CD4-positive, alpha-beta T cell treated with Interferon gamma for 1 hour (primary cell): ENCODE measurements at regions not wholly inside any gene's neighbourhood (a gene's known extent, or its start where the extent isn't known, plus 50 kb on each side); places are given as distances from the start of the nearest gene placed in this dataset.
"Not testable (repeated sequence)": the region's sequence is repeated elsewhere in the genome, so short reads cannot be mapped to it uniquely, and the experiment has no call there.

ENCODE experiments used
- DNase-seq: peaks from one replicate; pipeline ENCODE4 v3.0.0-alpha.2; 2020

DNA sequence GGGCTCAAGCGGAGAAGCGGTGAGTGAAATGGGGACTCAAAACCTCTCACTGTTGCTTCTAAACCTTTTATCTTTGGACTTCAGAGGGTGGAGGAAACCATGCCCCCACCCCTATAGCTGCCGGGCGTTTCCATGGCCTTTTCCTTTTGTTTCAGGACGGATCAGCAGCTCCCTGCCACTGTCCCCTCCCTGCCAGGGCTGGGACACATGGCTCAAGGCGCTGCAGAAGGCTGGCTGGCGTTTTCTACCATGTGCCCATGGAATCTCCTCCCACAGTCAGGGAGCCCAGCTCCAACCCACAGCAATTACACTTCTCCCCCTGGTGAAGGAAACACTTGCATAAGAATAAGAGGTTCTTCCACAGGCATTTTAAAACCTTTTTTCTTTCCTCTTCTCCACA lies 812.7 kb downstream of the PLA2G4A start:
- DNase-seq = no peak

DNA sequence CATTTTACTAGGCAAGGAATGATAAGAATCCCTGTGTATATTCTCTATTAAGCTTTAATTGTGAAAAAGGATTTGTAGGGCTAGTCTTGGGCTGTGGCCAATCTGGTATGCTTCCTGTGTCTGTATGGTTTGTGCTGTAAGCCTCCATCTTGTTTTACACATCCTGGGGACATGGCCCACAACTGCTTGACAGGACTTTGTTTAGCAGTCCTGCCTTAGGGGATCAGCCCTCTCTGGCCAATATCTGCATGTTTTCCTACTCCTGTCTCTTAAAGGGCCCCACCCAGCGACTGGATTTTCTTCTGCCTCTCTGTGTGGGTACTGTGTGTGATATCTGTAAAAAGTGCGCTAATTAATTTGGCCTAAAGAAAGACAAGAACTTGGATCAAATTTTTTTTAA lies 813.2 kb downstream of the PLA2G4A start:
- DNase-seq = no peak

DNA sequence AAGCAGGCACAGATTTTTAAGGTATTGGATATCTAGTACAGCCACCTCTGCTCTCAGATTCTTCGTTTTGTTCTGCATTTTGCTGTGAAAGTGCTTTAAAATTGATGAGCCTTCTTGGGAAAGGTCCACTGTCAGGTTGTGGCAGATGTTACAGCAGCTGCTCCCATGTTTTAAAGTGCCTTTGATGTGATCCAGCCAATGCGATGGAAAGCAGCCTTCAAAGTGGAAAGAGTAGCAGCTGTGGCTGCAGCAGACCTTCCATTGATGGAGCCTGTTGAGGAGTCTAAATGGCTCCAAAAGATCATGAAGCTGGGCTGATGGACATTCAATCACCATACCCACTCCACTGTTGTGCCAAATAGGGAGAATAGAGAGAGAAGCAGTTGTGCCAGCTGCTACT lies 816.9 kb downstream of the PLA2G4A start:
- DNase-seq = no peak

DNA sequence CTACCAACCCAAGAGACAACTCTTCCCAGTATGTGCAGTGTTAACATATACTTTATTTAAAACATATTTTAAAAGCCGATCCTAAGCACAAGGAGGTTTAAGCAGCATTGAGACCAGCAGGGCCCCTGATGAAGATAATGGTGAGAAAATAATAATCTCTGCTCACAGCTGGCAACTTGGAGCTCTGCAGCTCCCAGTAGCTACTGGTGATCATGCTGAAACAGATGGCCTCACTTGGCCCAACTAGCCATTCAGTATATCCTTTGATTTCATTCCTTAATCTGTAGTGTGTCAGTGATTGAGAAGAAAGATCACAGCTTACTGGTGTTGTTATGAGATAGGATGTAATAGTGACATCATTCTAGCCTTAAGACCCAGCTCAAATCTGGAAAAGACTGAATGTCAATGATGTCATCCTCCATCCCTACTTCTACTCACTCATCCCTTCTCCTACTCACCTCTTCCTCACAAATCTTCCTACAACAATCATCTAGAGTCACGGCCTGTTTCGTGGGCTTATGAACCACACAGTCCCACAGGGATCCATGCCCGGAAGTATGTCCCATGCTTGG lies 817.9 kb downstream of the PLA2G4A start:
- no peak for DNase-seq

DNA sequence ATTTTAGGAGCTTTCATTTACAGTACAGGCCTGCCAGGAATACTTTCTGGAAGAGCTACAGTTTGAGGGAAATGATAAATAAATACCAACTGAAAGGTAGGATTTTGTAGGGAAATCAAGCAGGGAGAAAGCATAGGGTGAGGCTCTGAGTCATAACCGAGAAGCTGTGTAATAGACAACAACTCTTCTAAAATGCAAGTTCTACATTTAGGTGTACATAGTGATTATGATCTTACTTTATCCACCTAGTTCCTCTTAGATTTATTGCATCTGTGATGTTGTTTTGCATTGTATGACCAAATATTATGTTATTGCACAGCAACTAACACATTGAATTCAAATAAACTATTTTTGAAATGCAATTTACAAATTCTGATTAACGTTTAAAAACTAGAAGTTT lies 819.3 kb downstream of the PLA2G4A start:
- no peak for DNase-seq

DNA sequence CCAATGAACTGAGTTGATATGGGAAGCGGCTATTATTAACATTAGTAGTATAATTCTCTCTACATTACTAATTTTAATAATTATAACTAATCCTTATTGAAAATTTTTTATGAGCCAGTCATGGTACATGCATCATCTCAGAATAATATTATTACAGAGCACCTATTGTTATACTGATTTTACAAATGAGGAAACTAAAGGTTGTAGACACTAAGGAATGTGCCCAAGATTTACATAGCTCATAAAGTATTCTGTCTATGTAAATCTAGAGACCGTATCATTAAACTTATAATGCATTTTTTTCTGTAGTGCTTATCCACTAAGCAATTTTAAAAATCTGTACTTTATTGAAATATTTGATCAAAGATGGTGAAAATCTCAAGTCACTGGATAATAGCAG lies 825.9 kb downstream of the PLA2G4A start:
- DNase-seq = no peak

DNA sequence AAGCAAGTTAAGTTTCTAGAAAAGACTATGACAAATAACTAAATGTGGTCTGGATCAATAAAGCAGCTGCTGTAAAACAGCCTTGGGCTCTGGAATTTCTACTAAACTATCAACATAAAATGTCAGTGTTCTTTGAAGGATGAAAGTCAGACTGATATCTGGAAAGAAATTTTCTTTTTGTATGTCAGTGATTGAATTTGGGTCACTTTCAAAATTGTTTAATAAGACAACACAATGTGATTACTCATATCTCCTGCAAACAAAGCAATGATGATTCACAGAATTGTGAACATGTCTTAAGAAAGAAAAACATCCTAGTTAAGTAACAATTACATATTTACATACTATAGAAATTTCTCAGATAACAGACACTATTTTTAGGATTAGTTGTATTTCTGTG lies 826.4 kb downstream of the PLA2G4A start:
- DNase-seq = no peak

DNA sequence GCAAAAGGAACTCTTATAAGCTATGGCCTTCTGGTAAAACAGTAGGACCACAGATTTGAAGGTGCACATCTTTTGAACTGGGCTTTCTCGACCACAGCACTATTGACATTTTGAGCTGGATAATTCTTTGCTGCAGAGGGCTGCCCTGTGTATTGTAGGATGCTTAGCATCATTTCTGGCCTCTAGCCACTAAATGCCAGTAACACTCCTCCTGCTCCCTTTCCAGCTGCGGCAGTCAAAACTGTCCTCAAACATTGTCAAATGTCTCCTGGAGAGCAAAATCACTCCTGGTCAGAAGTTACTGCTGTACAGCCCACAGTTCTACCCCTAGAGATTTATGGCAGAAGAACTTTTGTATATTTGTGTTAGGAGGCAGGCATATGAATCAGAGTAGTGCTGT lies 836.7 kb downstream of the PLA2G4A start:
- no peak for DNase-seq

DNA sequence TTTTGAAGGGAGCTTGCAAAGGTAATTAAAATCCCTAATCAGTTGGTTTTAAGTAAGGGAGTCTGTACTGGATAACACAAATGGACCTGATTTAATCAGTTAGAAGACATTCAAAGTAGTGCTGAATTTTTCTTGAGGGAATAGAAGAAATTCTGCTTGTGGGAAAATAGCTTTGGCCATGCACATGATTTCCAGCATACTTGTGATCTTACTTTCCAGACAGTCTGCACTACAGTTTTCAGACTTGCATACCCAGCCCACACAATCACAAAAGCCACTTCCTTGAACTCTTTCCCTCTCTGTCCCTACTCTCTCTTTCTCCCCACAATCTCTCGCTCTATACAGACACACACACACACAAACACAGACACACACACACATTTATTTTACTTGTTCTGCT lies 852.1 kb downstream of the PLA2G4A start:
- DNase-seq = no peak

DNA sequence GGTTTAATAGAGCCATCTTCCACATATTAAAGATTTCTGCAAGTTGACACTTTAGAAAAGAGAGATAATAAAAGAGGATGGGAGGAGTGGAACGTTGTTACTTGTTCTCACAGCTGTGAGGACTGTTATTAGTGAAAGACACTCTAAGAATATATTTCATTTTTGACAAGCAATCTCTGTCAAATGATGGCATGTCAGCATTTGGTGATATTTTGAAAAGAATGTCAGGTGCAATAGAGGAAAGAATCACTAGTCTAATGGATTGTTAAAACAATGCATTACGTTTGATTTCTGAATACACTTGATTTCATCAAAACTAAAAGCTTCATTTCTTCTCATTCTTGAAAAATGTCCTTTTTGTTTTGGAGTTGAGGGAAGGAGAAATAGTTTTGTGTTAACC lies 853.4 kb downstream of the PLA2G4A start:
- no peak for DNase-seq

DNA sequence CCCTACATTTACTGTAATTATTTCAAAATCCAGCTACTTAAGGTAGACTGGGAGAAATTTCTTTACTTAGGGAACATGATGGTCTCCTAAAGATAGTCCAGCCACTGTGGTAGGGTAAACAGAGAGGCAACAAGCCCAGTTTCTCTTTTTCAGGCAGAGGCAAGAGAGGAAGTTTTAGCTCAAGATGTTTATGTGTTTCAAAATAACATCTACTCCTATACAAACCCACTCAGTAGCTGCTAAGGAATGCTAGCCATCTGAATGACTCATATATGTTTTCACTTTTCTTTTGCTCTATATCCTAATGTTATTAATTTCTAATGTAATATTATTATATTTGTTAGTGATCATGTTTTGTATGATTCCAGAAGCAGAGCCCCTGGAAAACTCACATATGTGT lies 856.6 kb downstream of the PLA2G4A start:
- DNase-seq = no peak

DNA sequence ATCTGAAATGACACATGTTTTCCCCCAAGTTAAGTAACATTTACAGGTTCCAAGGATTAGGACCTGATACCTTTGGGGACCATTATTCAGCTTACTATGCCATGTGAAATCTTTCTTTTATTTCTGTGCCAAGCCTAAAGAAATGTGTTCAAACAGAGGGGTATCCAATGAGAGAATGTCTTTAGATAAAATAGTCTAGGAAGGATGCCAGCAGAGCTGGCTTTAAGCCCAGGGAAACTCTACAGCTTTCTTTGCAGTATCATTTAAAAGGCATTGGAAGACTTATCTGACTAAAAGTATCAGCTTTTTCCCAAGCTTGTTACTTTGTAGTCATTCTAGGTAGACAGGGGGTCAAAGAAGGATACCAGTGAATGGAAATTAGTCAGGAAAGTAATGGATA lies 860.4 kb downstream of the PLA2G4A start:
- no peak for DNase-seq

DNA sequence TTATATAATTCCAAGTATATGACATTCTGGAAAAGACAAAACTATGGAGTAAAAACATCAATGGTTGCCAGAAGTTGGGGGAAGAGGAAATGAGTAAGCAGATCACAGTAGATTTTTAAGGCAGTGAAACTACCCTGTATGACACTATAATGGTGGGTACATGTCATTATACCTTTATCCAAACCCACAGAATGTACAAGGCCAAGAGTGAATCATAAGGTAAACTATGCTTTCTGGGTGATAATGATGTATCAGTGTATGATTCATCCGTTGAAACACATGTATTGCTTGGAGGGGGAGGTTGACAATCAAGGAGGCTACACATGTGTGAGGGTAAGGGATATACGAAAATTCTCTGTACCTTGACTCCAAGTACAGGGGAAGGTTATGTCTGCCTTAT lies 862.7 kb downstream of the PLA2G4A start:
- DNase-seq = no peak

DNA sequence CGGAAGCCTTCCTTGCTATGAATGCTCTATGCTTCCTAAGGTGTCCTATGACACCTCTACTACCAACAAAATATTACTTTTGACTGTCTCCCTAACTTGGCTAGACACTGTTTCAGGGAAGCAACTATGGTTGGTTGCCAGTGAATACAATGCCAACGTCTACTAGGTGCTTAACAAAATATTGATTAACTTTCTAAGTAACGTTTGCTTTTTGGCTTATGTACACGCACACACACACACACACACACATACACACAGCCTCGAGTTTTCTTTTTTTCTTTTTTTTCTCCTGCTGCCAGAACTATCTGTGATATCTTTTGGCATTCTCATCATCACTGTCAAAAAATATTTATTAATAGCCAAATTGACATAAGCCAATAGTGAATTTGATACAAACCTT lies 864.0 kb downstream of the PLA2G4A start:
- no peak for DNase-seq

DNA sequence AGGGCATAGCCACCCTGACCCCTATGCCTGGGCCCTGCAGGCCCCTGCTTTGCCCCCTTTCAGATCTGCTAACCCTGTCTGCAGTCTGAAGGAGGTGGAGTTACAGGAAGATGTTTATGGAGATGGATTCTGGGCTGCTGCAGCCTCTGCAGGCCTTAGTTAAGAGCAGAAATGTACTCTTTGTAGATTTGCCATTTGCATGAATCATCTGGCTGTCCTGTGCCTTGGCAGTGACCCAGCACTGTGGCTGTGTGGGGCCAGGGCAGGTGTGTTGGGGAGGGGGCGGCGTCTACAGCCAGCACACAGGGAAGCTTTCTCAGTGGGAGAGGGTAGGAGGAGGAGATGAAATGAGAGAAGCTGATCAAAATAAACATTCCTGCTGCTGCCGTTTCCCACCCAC lies 867.3 kb downstream of the PLA2G4A start:
- DNase-seq = no peak

DNA sequence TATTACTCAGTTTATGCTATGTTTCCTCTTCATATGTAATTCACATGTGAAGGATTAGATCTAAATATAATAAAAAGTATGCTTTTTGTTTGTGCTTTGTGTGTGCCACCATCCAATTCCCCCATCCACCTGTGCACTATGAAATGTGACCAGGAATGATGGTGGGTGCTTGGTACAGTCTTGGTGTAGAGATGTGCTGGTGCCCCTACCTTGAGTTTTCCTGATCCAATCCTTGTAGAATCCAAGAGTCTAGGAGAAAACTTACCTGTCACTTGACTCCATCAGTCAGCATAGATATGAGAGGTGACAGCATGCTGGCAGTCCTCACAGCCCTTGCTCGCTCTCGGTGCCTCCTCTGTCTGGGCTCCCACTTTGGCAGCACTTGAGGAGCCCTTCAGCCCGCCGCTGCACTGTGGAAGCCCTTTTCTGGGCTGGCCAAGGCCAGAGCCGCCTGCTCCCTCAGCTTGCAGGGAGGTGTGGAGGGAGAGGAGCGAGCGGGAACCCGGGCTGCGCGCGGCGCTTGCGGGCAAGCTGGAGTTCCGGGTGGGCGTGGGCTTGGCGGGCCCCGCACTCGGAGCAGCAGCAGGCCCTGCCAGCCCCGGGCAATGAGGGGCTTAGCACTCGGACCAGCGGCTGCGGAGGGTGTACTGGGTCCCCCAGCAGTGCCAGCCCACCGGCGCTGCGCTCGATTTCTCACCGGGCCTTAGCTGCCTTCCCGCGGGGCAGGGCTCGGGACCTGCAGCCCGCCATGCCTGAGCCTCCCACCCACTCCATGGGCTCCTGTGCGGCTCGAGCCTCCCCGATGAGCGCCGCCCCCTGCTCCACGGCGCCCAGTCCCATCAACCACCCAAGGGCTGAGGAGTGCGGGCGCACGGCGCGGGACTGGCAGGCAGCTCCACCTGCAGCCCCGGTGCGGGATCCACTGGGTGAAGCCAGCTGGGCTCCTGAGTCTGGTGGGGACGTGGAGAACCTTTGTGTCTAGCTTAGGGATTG lies 874.7 kb downstream of the PLA2G4A start:
- DNase-seq = not testable (repeated sequence)

DNA sequence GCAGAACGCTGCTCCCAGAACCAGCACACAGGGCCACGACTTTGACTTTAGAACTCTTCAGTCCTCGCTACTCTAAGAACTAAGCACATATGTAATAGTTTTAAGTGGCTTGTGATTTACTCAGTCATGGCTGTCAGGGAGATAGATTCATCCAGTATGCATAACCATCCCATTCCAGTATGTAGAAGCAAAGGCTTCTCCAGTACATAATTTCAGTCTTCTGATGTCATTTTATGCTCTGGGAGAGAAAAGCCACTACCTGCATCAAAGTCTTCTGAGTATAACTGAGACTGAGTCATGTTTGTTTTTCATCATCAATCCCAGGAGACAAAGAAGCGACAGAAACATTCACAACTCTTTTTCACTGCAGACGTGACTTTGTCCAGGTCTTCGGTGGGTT lies 885.7 kb downstream of the PLA2G4A start:
- no peak for DNase-seq

DNA sequence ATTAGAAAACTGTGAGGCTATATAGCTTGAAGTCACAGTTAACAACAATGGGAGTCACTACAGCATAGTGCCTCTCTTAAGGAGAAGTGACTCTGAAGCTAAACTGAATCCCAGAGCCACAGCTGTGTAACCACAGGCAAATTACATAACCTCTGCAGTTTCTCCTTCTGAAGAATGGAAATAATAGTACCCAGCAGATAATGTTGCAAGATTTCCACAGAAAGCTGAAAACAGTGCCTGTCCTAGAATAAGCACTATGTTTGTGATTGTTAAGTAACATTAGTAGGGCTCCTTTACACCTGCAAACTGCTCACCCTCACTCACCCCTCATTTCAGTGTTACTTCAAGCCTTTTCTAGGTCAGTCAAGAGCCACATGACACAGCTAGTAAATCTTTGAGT lies 886.7 kb downstream of the PLA2G4A start:
- DNase-seq = no peak

DNA sequence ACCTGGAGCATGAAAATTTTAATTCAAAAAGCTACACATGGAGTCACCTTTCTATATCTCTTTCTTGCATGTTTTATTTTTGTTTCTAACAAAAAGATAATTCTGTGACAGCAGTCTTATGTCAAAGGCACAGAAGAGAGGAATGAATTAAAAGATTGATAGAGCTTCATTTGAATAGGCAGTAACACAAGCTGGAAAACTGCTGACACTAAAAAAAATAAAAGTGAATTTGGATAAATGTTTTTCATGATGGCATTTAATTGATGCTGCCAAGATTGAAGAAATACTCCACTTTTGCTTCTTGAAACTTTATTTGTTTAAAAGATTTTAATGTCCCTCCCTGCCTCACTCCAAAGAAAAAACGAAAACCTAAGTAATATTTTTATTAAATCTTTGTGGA lies 887.4 kb downstream of the PLA2G4A start:
- DNase-seq = no peak

DNA sequence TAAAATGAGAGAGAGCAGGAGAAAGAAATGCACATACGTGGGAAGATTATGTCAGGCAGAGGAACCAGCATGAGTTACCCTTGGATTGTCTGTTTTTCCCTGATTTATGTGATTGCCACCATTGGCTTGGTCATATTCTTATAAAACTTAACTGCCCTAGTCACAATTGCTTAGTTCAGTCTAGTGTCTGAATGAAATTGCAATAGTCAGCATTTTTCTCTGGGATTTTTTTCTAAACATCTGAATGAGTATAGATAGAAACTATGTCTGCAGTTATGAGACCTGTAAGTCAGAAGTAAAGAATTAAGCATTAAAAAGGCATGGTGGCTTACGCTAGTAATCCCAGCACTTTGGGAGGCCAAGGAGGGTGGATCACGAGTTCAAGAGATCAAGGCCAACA lies 889.8 kb downstream of the PLA2G4A start:
- DNase-seq = no peak

DNA sequence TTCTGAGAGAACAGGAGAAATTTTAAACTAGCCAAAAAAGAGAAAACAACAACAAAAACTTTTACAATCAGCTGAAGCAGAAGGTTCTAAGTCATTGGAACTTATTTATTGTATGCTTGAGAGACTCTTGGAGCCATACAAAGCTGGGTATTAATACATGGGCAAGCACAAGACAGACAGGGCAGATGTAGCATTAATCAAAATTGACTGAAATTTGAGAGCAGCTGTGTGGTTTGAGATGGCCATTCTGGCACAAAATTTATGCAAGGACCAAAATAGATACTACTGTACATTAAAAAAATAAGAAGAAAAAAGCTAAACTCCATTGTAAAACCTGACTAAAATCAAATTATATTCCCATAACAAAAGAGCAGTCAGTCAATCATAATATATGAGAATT lies 892.5 kb downstream of the PLA2G4A start:
- no peak for DNase-seq

DNA sequence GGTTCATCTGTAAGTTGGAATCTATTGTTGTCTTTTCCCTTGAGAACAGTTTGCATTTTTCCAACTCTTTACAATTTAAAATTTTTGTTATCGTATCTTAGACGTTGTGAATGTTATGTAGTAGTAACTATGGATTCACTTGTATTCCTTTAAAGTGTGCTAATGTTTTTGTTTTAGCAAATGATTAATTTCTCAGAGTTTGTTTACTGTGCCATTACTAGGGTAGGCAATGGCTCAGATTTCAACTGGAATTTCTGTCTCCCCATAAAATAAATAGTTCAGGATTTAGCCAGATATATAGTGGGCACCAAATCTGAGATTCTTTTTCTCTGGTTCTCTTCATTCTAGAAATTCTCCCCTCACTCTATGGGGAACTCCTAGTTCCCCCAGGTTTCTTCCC lies 896.5 kb downstream of the PLA2G4A start:
- no peak for DNase-seq

DNA sequence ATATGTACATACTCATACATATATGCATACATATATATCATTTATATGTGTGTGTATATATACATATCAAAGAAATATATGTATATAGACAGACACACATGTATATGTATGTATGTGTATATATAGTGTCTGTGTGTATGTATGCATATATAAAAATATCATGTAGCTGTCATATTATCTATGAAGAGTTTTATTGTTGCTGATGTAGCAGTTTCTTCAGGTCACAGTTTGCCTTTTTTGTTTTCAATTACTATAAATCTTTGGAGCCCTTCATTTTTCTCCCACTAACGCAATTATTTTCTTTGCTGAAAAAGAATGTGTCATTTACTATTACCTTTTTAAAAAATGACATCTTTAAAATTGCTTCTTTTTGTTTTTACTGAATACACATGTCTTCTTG lies 904.5 kb downstream of the PLA2G4A start:
- DNase-seq = no peak

DNA sequence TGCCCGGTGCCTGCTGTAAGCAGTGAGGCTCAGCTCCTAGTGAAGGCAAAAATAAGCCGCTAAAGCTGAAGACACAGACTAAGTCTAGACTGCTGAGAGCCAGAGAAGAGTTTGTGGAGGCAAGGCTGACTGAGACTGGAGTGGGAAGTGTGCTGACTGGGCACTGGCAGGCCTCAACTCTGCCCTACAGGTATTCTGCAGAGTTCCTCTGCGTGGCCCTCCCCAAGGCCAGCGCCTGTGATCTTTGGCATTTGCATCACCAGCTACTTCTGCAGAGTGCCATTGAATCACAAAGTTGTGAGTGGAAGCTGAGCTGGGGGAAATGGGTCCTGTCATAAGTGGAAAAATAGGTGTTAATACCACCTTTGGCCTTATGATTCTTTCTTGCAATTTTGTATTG lies 905.7 kb downstream of the PLA2G4A start:
- no peak for DNase-seq

DNA sequence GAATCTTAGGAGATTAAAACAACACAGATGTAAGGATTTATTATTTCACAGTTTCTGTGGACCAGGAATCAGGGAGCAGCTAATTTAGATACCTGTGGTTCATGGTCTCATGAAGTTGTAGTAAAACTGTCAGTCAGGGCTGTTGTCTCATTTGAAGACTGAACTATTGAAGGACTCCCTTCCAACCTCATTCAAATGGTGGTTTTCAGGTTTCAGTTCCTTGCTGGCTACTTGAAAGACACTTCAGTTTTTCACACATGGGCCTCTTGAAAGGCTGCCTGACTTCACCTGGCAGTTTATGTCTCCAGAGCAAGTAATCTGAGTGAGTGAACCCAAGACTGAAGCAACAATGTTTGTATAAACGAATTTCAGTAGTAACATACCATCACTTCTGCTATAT lies 915.9 kb downstream of the PLA2G4A start:
- no peak for DNase-seq
